ENCODE measurements at regions not wholly inside any gene's neighbourhood (a gene's known extent, or its start where the extent isn't known, plus 50 kb on each side); places are given as distances from the start of the nearest gene placed in this dataset.
"Not testable (repeated sequence)": the region's sequence is repeated elsewhere in the genome, so short reads cannot be mapped to it uniquely, and the experiment has no call there.

DNA sequence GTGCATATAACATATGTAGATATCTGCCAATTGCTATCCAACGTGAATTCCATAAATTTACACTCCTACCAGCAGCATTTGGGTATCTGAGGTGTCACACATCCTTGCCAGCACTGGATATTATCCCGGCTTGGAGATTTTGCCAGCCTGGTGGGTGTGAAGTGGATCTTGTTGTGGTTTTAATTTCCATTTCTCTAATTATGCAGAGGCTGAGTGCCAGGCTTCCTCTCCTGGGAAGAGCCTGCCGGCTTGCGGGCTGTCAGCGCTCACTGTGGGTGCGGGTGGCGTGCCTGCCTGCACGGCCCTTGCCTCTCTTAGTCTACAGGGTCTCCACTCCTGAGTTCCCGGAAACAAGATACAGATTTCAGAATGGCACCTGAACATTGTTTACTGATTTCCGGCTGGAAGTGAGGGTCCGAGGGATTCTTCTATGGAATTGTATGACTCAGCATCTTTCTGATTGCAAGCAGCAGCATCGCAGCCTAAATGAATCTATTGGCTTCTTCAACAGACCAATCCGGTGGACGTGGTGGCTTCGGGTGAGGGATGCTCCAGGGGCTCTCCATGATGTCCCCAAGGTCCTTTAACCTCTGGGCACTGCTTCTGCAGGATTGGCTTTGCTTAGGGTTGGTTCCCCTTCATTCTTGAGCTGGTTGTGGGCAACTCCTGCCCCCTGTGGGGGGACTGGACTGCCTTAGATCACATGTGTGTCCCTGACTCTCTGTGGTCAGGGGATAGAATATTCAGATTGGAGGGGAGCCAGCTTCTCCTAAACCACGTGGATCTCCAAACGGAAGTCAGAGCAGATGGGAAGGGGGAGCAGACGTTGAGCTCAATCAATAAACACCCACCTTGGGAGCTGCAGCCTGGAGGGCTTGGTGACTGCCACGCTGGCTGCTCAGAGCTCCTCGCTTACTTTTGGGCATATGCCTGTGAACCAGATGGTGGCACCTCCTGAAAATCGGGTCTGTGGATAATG is 58.0 kb upstream of the LRPAP1 start:
- TF ChIP-seq, protein P1, sequence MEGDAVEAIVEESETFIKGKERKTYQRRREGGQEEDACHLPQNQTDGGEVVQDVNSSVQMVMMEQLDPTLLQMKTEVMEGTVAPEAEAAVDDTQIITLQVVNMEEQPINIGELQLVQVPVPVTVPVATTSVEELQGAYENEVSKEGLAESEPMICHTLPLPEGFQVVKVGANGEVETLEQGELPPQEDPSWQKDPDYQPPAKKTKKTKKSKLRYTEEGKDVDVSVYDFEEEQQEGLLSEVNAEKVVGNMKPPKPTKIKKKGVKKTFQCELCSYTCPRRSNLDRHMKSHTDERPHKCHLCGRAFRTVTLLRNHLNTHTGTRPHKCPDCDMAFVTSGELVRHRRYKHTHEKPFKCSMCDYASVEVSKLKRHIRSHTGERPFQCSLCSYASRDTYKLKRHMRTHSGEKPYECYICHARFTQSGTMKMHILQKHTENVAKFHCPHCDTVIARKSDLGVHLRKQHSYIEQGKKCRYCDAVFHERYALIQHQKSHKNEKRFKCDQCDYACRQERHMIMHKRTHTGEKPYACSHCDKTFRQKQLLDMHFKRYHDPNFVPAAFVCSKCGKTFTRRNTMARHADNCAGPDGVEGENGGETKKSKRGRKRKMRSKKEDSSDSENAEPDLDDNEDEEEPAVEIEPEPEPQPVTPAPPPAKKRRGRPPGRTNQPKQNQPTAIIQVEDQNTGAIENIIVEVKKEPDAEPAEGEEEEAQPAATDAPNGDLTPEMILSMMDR (IDR thresholded peaks at IDR 0.05): not testable (repeated sequence)
- TF ChIP-seq, protein P2, sequence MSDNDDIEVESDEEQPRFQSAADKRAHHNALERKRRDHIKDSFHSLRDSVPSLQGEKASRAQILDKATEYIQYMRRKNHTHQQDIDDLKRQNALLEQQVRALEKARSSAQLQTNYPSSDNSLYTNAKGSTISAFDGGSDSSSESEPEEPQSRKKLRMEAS (IDR thresholded peaks at IDR 0.05; ENCODE audit: low read depth): not testable (repeated sequence)
- not testable (repeated sequence) for TF ChIP-seq EZH2phosphoT487 (IDR thresholded peaks at IDR 0.05; ENCODE audit: borderline replicate concordance, low read depth); SMC3 (IDR thresholded peaks at IDR 0.05; ENCODE audit: low read depth, low read length); JUND (IDR thresholded peaks at IDR 0.05)
- TF ChIP-seq, protein P3, sequence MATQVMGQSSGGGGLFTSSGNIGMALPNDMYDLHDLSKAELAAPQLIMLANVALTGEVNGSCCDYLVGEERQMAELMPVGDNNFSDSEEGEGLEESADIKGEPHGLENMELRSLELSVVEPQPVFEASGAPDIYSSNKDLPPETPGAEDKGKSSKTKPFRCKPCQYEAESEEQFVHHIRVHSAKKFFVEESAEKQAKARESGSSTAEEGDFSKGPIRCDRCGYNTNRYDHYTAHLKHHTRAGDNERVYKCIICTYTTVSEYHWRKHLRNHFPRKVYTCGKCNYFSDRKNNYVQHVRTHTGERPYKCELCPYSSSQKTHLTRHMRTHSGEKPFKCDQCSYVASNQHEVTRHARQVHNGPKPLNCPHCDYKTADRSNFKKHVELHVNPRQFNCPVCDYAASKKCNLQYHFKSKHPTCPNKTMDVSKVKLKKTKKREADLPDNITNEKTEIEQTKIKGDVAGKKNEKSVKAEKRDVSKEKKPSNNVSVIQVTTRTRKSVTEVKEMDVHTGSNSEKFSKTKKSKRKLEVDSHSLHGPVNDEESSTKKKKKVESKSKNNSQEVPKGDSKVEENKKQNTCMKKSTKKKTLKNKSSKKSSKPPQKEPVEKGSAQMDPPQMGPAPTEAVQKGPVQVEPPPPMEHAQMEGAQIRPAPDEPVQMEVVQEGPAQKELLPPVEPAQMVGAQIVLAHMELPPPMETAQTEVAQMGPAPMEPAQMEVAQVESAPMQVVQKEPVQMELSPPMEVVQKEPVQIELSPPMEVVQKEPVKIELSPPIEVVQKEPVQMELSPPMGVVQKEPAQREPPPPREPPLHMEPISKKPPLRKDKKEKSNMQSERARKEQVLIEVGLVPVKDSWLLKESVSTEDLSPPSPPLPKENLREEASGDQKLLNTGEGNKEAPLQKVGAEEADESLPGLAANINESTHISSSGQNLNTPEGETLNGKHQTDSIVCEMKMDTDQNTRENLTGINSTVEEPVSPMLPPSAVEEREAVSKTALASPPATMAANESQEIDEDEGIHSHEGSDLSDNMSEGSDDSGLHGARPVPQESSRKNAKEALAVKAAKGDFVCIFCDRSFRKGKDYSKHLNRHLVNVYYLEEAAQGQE (IDR thresholded peaks at IDR 0.05; ENCODE audit: low read depth, low read length): not testable (repeated sequence)
- TF ChIP-seq, protein P4, sequence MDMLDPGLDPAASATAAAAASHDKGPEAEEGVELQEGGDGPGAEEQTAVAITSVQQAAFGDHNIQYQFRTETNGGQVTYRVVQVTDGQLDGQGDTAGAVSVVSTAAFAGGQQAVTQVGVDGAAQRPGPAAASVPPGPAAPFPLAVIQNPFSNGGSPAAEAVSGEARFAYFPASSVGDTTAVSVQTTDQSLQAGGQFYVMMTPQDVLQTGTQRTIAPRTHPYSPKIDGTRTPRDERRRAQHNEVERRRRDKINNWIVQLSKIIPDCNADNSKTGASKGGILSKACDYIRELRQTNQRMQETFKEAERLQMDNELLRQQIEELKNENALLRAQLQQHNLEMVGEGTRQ (IDR thresholded peaks at IDR 0.05; ENCODE audit: borderline replicate concordance, low read depth, low read length): not testable (repeated sequence)
